Putamen (tissue), 1 donor: ENCODE measurements at regions not wholly inside any gene's neighbourhood (a gene's known extent, or its start where the extent isn't known, plus 50 kb on each side); places are given as distances from the start of the nearest gene placed in this dataset.

ENCODE experiments used
- DNase-seq: peaks from one replicate; pipeline ENCODE4 v3.0.0-alpha.2; 2016; ENCODE audit warnings: low spot score

- DNase-seq: no peak
Observed at GRCh38 chr4:146998157-146998556, 52.5 kb upstream of the TTC29 start.

GRCh38 chr4:147003956-147004809 lies 58.5 kb upstream of the TTC29 start:
- DNase-seq: no peak

- DNase-seq: no peak
Observed at GRCh38 chr4:147006229-147006628, 60.6 kb upstream of the TTC29 start.

GRCh38 chr4:147009875-147010274 lies 64.2 kb upstream of the TTC29 start:
- no peak for DNase-seq

- no peak for DNase-seq
Observed at GRCh38 chr4:147011411-147011810, 65.7 kb upstream of the TTC29 start.

GRCh38 chr4:147012059-147012707 lies 66.5 kb upstream of the TTC29 start:
- DNase-seq: no peak

GRCh38 chr4:147014946-147015345 lies 69.3 kb upstream of the TTC29 start:
- no peak for DNase-seq

- DNase-seq: no peak
Observed at GRCh38 chr4:147015491-147015890, 69.8 kb upstream of the TTC29 start.

GRCh38 chr4:147017081-147017480 lies 71.4 kb upstream of the TTC29 start:
- no peak for DNase-seq

GRCh38 chr4:147019091-147019490 lies 73.4 kb upstream of the TTC29 start:
- DNase-seq: peak; percentile 27

GRCh38 chr4:147020456-147020855 lies 74.8 kb upstream of the TTC29 start:
- DNase-seq: no peak

GRCh38 chr4:147025042-147025441 lies 79.4 kb upstream of the TTC29 start:
- no peak for DNase-seq

GRCh38 chr4:147029296-147029695 lies 83.6 kb upstream of the TTC29 start:
- no peak for DNase-seq

- DNase-seq: no peak
Observed at GRCh38 chr4:147034372-147034771, 88.7 kb upstream of the TTC29 start.

GRCh38 chr4:147037069-147037468 lies 91.4 kb upstream of the TTC29 start:
- no peak for DNase-seq

- no peak for DNase-seq
Observed at GRCh38 chr4:147039976-147040575, 94.4 kb upstream of the TTC29 start.

- no peak for DNase-seq
Observed at GRCh38 chr4:147040874-147041273, 95.2 kb upstream of the TTC29 start.

GRCh38 chr4:147041376-147041775 lies 95.7 kb upstream of the TTC29 start:
- DNase-seq: no peak

GRCh38 chr4:147042046-147042445 lies 96.4 kb upstream of the TTC29 start:
- DNase-seq: no peak

- no peak for DNase-seq
Observed at GRCh38 chr4:147044241-147044640, 98.6 kb upstream of the TTC29 start.

GRCh38 chr4:147049946-147050345 lies 104.3 kb upstream of the TTC29 start:
- no peak for DNase-seq

- no peak for DNase-seq
Observed at GRCh38 chr4:147050356-147050765, 104.7 kb upstream of the TTC29 start.

GRCh38 chr4:147052361-147052760 lies 106.7 kb upstream of the TTC29 start:
- DNase-seq: no peak
